Uterus (tissue), 2 donors: ENCODE measurements at regions not wholly inside any gene's neighbourhood (a gene's known extent, or its start where the extent isn't known, plus 50 kb on each side); places are given as distances from the start of the nearest gene placed in this dataset.

Source experiments
- CTCF ChIP-seq, 4 experiments: fragments of 200-600 bp in 2 of 4; fragments of 450-650 bp in 2 of 4; sonication (generic) in 2 of 4; IDR thresholded peaks; one replicate each; pipeline ENCODE4 v1.5.1; 2016 to 2019; ENCODE audit warnings: antibody characterized with exemption in 4 of 4, mild to moderate bottlenecking in 2 of 4, moderate library complexity in 1 of 4
- POLR2A ChIP-seq, 2 donors: fragments of 450-650 bp; IDR thresholded peaks; one replicate each; pipeline ENCODE4 v1.6.1; 2016; ENCODE audit warnings: antibody characterized with exemption in 2 of 2, mild to moderate bottlenecking in 1 of 2, moderate library complexity in 1 of 2

GRCh38 chr9:73980754-73981153 is 516.4 kb upstream of the RORB start:
- no peak for TF ChIP-seq CTCF (IDR thresholded peaks at IDR 0.05)
- TF ChIP-seq POLR2A (IDR thresholded peaks at IDR 0.05) = no peak
